GM12878 (cell line): ENCODE measurements at regions not wholly inside any gene's neighbourhood (a gene's known extent, or its start where the extent isn't known, plus 50 kb on each side); places are given as distances from the start of the nearest gene placed in this dataset.

Source experiments
- ATAC-seq: fragments of 200-7000 bp; cut with Tn5 transposase; 3 replicates; pipeline ENCODE4 v1.9.1; 2020; ENCODE audit warnings: mild to moderate bottlenecking, moderate library complexity
- BruUV-seq: library from RNA; stranded (reverse); fragments of 400-500 nt; replicated peaks from 2 replicates; lab custom pipeline; 2021; lab: Mats Ljungman, UMichigan
- CTCF ChIA-PET: fragments of 300-600 bp; sonication (Branson Sonifier 250); formaldehyde crosslinking; extraction: SDS; loops from one replicate; lab custom pipeline; 2021; ENCODE audit warnings: inconsistent platforms; lab: Yijun Ruan, JAX
- POLR2A ChIA-PET: fragments of 350-600 bp; formaldehyde crosslinking; extraction: SDS; loops from one replicate; lab custom pipeline; 2021; ENCODE audit warnings: inconsistent platforms; lab: Charles Lee
- RAD21 ChIA-PET: fragments of 300-600 bp; sonication (Branson Sonifier 250); formaldehyde crosslinking; loops from one replicate; lab custom pipeline; 2023; ENCODE audit warnings: antibody characterized with exemption; ENCODE audit not compliant: unreplicated experiment; lab: Charles Lee
- SMC1A ChIA-PET: fragments of 300-600 bp; sonication (Branson Sonifier 250); formaldehyde crosslinking; loops from one replicate; lab custom pipeline; 2023; ENCODE audit not compliant: unreplicated experiment, uncharacterized antibody; lab: Charles Lee
- DNase-seq: peaks from one replicate; pipeline ENCODE4 v3.0.0-alpha.2; 2011; ENCODE audit warnings: low read depth, low spot score
- FAIRE-seq: peaks from 3 replicates; lab custom pipeline; 2011; peaks lifted over from hg19 to GRCh38; lab: Jason Lieb, UNC
- H2AFZ ChIP-seq: 2 replicates; pipeline ENCODE4 v1.6.0; 2011; ENCODE audit warnings: low read depth, low read length, control low read depth; ENCODE audit not compliant: control insufficient read depth
- H3K27ac ChIP-seq: 2 replicates; pipeline ENCODE4 v1.5.1; 2011; ENCODE audit warnings: control low read depth; ENCODE audit not compliant: control insufficient read depth, insufficient read depth
- H3K27me3 ChIP-seq, 2 experiments: replicated peaks in 1 of 2; 2 replicates each; pipeline versions ENCODE4 v1.6.0 to v1.6.1; 2011; ENCODE audit warnings: low read length in 1 of 2; ENCODE audit not compliant: control insufficient read depth in 2 of 2, insufficient read depth in 2 of 2
- H3K36me3 ChIP-seq, 2 experiments: 2 replicates each; pipeline ENCODE4 v1.5.1; 2011; ENCODE audit warnings: low read length in 1 of 2; ENCODE audit not compliant: control insufficient read depth in 2 of 2, insufficient read depth in 2 of 2
- H3K4me1 ChIP-seq: 2 replicates; pipeline ENCODE4 v1.6.1; 2011; ENCODE audit warnings: mild to moderate bottlenecking, low read length, moderate library complexity, mixed read lengths; ENCODE audit not compliant: control insufficient read depth, insufficient read depth
- H3K4me2 ChIP-seq: 2 replicates; pipeline ENCODE4 v1.6.0; 2011; ENCODE audit warnings: control low read depth; ENCODE audit not compliant: control insufficient read depth, insufficient read depth
- H3K4me3 ChIP-seq: fragments of 200-600 bp; sonication (generic); 2 replicates; pipeline ENCODE4 v1.5.1; 2016
- H3K79me2 ChIP-seq: 2 replicates; pipeline ENCODE4 v1.6.0; 2011; ENCODE audit warnings: low read length; ENCODE audit not compliant: control insufficient read depth, insufficient read depth
- H3K9ac ChIP-seq: 2 replicates; pipeline ENCODE4 v1.8.0; 2011; ENCODE audit warnings: low read length, control low read depth, mixed read lengths; ENCODE audit not compliant: control insufficient read depth, insufficient read depth
- H3K9me3 ChIP-seq: replicated peaks from 3 replicates; pipeline ENCODE4 v1.5.1; 2011; ENCODE audit warnings: mild to moderate bottlenecking, low read length; ENCODE audit not compliant: control insufficient read depth, insufficient read depth
- H4K20me1 ChIP-seq: 2 replicates; pipeline ENCODE4 v1.6.0; 2011; ENCODE audit not compliant: control insufficient read depth, insufficient read depth
- IRF3 ChIP-seq: fragments of 450-650 bp; IDR thresholded peaks from 2 replicates; pipeline ENCODE4 v1.6.1; 2014; ENCODE audit warnings: mild to moderate bottlenecking
- IRF4 ChIP-seq: IDR thresholded peaks from 2 replicates; pipeline ENCODE4 v1.6.1; 2011; ENCODE audit warnings: low read depth, low read length
- KLF5 ChIP-seq: fragments of 450-650 bp; IDR thresholded peaks from 2 replicates; pipeline ENCODE4 v1.6.1; 2014; ENCODE audit warnings: mild to moderate bottlenecking; ENCODE audit not compliant: partially characterized antibody
- NFIC ChIP-seq: IDR thresholded peaks from 2 replicates; pipeline ENCODE4 v1.6.1; 2012; ENCODE audit warnings: low read depth, mild to moderate bottlenecking, inconsistent platforms, low read length, moderate library complexity
- NFYB ChIP-seq: IDR thresholded peaks from 2 replicates; pipeline ENCODE4 v1.6.1; 2011; ENCODE audit warnings: low read depth, mild to moderate bottlenecking, low read length, improper control_type of control experiment, moderate library complexity; ENCODE audit not compliant: insufficient read depth
- NR2C1 ChIP-seq: fragments of 450-650 bp; IDR thresholded peaks from 2 replicates; pipeline ENCODE4 v1.6.1; 2017; ENCODE audit warnings: antibody characterized with exemption, mild to moderate bottlenecking, moderate library complexity
- POU2F2 ChIP-seq: IDR thresholded peaks from 3 replicates; pipeline ENCODE4 v1.6.1; 2011; ENCODE audit warnings: low read depth, mild to moderate bottlenecking, low read length, borderline replicate concordance
- PRDM15 ChIP-seq: fragments of 450-650 bp; formaldehyde crosslinking; IDR thresholded peaks from 2 replicates; pipeline ENCODE4 v1.4.0; 2020; ENCODE audit warnings: mild to moderate bottlenecking, moderate library complexity
- RAD21 ChIP-seq: IDR thresholded peaks from 2 replicates; pipeline ENCODE4 v1.6.1; 2011; ENCODE audit warnings: mild to moderate bottlenecking, low read depth, low read length, moderate library complexity; ENCODE audit not compliant: insufficient read depth
- STAT1 ChIP-seq: fragments of 450-650 bp; conservative IDR thresholded peaks from 2 replicates; pipeline ENCODE4 v1.6.1; 2014; ENCODE audit warnings: antibody characterized with exemption, mild to moderate bottlenecking
- WRNIP1 ChIP-seq: IDR thresholded peaks from 2 replicates; pipeline ENCODE4 v1.6.1; 2011; ENCODE audit warnings: low read depth, low read length, improper control_type of control experiment, borderline replicate concordance
- ZNF217 ChIP-seq: fragments of 450-650 bp; IDR thresholded peaks from 2 replicates; pipeline ENCODE4 v1.6.1; 2017; ENCODE audit warnings: antibody characterized with exemption, mild to moderate bottlenecking
- in situ Hi-C: fragments of 300-500 bp; cut with MboI; formaldehyde crosslinking; loops from 9 replicates; pipeline ENCODE4 v1.14.3; 2018; ENCODE audit warnings: mixed read lengths
- intact Hi-C: fragments of 100-400 bp; cut with micrococcal nuclease; formaldehyde crosslinking; loops from one replicate; pipeline ENCODE4 v1.14.2; 2022; ENCODE audit not compliant: unreplicated experiment
- TF ChIP-seq, protein P1 (sequence below): IDR thresholded peaks from 2 replicates; pipeline ENCODE4 v1.6.1; 2012; ENCODE audit warnings: low read length, inconsistent platforms

GRCh38 chr15:56808160-56808559 is 74.9 kb upstream of the ZNF280D start:
- no peak for ATAC-seq
- CTCF ChIA-PET = no interaction called here

More at GRCh38 chr15:56808160-56808559, 74.9 kb upstream of the ZNF280D start:
- H3K4me3 ChIP-seq = no peak overlapping the region
- H3K36me3 ChIP-seq = no peaks in the 10 kb centered on the region
- no peak overlapping the region for H3K4me2 ChIP-seq
- in situ Hi-C loops (loop anchor here (25.0 kb wide), 1 partner anchor 729 kb away; no protein-coding TSS in a partner anchor), intact Hi-C loops (no loop called here)
- H2AFZ ChIP-seq = no peak overlapping the region
- peaks cover 17% of the 10 kb centered on the region for H3K4me1 ChIP-seq
- ChIA-PET SMC1A (no interaction called here), RAD21 (no interaction called here), POLR2A (no interaction called here)
- no TSS peak for BruUV-seq
- H3K9ac ChIP-seq = no peak overlapping the region
- no peaks in the 10 kb centered on the region for H3K27me3 ChIP-seq
- no peaks in the 10 kb centered on the region for H4K20me1 ChIP-seq
- no peaks in the 10 kb centered on the region for H3K79me2 ChIP-seq
- no peak overlapping the region for H3K27ac ChIP-seq
- FAIRE-seq = no peak
- peaks cover 9% of the 10 kb centered on the region for H3K9me3 ChIP-seq
- no peak for TF ChIP-seq KLF5
- no peak for TF ChIP-seq PRDM15
- TF ChIP-seq WRNIP1 = no peak
- no peak for TF ChIP-seq RAD21
- TF ChIP-seq NFIC = no peak
- TF ChIP-seq IRF4 = no peak
- TF ChIP-seq ZNF217 = no peak
- no peak for TF ChIP-seq STAT1
- TF ChIP-seq, protein P1, sequence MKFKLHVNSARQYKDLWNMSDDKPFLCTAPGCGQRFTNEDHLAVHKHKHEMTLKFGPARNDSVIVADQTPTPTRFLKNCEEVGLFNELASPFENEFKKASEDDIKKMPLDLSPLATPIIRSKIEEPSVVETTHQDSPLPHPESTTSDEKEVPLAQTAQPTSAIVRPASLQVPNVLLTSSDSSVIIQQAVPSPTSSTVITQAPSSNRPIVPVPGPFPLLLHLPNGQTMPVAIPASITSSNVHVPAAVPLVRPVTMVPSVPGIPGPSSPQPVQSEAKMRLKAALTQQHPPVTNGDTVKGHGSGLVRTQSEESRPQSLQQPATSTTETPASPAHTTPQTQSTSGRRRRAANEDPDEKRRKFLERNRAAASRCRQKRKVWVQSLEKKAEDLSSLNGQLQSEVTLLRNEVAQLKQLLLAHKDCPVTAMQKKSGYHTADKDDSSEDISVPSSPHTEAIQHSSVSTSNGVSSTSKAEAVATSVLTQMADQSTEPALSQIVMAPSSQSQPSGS = no peak
- TF ChIP-seq NR2C1 = no peak
- no peak for TF ChIP-seq IRF3
- TF ChIP-seq NFYB = no peak
- no peak for TF ChIP-seq POU2F2
- no peak for DNase-seq
